Right hindlimb (tissue), 1 donor: ENCODE measurements at regions not wholly inside any gene's neighbourhood (a gene's known extent, or its start where the extent isn't known, plus 50 kb on each side); places are given as distances from the start of the nearest gene placed in this dataset.

ENCODE experiments used
- DNase-seq: peaks from one replicate; pipeline ENCODE4 v3.0.0-alpha.2; 2018

- no peak for DNase-seq
Observed at GRCh38 chr3:157794771-157795170, 291.6 kb upstream of the VEPH1 start.

GRCh38 chr3:157793745-157794144 is 290.5 kb upstream of the VEPH1 start:
- DNase-seq = peak; percentile 91

DNA sequence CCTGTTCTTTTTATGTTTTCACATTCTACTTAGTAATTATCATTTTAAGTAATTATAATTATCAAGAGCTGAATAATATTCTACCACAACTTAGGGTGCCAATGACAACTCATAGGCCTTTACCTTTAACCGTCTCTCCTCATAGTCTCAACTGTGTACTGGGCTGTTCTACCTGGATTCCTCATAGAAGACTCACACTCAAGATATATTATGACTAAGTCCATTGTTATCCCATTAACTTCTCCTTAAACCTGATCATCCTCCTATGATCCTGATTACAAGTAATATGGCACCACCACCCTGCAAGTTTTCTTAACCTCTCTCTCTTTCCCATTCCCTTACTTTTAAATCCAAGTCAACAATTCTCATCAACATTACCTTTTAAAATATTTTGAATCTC is 285.9 kb upstream of the VEPH1 start:
- no peak for DNase-seq

GRCh38 chr3:157786618-157787017 is 283.4 kb upstream of the VEPH1 start:
- peak; percentile 30 for DNase-seq

GRCh38 chr3:157786211-157786610 is 283.0 kb upstream of the VEPH1 start:
- DNase-seq = peak; percentile 26

DNA sequence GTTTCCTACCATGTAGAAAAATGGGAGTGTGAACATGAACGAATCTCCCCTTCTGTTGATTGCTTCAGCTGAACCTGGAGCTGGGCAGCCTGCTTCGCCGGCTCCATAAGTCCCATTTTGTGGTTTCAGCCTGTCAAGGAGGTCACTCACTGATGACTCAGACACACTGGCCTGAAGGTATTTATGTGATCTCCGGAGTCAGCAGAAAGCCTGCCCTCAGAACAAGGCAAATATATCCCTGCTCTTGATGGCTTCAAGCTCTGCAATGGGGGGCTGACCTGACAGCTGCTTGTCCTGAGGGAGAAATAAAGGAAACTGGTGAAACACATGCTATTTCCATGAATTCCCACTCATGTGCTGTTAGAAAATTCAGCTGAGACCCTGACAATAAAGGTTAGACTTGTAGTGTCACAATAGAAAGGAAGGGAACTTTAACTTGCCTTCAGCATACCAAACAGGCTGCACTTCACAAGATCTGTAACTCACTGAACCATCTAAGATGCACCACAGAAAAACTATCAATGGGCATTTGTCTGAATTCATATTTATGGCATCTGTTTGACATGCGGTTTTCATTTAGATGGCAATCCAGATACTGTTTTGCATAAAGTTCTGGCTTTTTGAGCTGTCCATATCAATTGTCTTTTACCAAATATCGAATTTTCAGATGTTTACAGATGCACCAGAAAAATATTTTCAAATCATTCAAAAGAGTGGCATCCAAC is 282.0 kb upstream of the VEPH1 start:
- peak; percentile 30 for DNase-seq

DNA sequence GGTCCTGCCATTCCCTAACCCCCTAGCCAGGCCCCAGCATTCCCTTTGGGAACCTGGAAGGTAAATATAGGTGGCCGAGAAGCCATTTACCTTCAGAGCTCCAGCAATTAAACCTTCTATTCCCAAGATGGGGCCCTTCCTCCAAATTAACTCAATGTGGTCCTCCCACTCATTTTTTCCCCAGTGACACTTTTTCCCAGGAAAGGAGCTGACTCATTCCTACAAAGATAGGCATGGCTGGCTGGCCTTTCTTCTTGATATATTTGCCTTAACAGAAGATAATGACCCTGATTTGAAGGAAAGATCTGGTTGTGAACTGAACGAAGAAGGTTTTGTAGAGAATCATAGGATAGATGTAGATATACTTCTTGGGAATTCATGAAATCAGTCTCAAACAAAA is 279.0 kb upstream of the VEPH1 start:
- no peak for DNase-seq

GRCh38 chr3:157776861-157777260 is 273.6 kb upstream of the VEPH1 start:
- no peak for DNase-seq

- DNase-seq = no peak
Observed at GRCh38 chr3:157775446-157775845, 272.2 kb upstream of the VEPH1 start.

DNA sequence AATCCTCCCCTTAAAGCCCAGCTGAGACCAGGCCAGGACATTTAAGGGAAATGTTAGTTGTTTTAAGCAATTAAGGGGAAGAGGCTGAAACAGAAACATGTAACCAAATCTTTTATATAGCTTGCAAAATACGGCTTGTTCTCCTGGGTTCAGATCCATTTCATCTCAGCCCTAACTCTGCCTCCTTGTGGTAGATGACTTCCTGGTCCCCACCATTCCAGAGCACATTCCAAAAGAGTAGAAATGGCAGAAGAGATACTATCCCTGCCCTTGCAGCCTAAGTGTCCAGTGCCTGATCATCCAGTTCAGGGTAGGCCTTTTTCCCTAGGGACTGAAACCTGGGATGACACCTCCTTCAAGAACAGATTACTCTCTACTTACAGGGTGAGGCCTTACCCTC is 266.2 kb upstream of the VEPH1 start:
- DNase-seq = no peak

DNA sequence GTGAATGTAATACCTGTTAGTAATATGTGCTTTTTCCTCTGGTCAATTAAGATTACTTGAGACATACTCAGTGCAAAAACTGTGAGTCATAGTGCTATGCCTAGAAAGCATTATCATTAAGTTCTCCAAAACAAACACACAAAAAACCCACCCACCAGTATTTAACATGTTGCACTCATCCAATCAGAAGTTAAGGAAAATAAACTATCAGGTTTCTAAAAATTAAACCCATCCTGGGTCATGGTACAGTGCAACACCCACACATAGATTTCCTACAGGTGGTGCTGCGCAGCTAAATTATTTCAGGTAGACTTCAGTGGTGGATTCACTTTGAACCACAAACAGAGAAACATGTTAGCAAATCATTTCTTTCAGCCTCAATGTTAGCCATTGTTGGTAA is 264.4 kb upstream of the VEPH1 start:
- DNase-seq = no peak

GRCh38 chr3:157763644-157764043 is 260.4 kb upstream of the VEPH1 start:
- DNase-seq = no peak

GRCh38 chr3:157759311-157759710 is 256.1 kb upstream of the VEPH1 start:
- no peak for DNase-seq

DNA sequence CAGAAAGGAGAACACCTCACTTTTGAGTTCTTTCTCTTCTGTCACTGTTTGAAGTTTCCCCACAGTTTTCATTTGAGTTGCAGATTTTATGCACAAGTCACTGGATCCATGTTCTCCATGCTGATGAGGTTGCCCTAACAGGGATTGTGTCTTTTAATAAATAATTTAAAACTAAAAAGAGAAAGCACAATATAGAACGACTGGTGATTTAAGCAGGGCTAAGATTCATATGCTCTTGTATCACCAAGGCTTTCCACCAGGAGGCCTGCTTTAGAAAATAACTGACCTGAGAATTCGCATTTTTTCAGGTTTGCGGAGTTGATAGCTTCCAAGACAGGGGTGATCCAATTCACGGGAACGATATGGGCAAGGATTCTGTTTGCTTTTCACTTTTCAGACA is 252.0 kb upstream of the VEPH1 start:
- no peak for DNase-seq

GRCh38 chr3:157754451-157754850 is 251.2 kb upstream of the VEPH1 start:
- DNase-seq = no peak

GRCh38 chr3:157753787-157754136 is 250.5 kb upstream of the VEPH1 start:
- DNase-seq = no peak

DNA sequence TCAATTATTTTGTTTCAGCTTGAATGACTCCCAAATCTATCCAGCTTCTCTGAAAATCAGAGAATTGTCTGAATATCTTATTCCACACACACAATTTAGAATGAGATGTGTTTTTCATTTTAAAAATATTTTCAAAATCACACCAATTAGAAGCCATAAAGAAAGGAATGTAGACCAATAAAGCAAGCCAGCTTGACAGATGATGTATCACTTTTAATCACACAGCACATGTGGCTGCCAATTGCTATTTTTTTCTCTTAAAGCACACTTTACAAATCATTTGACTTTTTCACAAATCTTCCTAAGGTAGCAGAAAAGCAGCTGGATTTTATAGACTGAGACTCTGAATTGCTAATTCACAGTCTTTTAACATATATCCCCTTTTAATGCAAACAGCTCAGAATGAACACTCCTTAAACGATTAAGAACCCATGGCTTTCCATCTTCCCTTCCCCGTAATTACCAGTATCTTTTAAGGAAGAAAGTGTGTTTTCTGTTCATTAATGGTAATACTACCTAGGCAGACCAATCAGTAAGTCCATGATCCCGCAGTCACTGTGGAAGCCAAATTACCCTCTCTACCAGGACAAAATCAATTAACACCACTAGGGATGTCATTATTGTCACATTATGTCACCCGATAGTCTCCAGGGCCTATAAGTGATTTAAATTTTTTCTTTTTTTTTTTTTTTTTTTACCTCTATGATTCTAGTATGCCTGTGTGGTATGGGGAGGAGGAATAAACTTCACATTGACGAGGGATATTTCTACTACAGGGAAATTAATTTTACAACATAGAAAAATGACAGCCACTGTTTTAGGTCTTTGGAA is 250.0 kb upstream of the VEPH1 start:
- DNase-seq = no peak

GRCh38 chr3:157752554-157752953 is 249.3 kb upstream of the VEPH1 start:
- DNase-seq = no peak

GRCh38 chr3:157751386-157751785 is 248.2 kb upstream of the VEPH1 start:
- DNase-seq = no peak

DNA sequence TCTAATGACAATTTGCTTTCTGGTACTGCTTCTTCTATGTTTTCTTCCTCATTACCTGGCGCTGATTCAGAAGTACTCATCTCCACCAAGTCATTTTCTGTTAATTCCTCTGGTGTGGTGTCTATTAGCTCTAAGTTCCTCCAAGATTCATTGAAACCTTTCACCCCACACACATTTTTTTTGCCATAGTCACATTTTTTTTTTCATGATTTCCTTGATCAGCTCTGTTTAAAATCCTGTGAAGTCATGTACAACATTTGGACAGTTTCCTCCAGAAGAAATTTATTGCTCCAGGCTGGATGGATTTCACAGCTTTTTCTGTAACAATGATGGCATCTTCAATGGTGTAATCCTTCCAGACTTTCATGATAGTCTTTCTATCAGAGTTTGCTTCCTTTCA is 243.2 kb upstream of the VEPH1 start:
- DNase-seq = no peak

GRCh38 chr3:157741607-157742006 is 238.4 kb upstream of the VEPH1 start:
- DNase-seq = no peak

- DNase-seq = no peak
Observed at GRCh38 chr3:157738441-157738840, 235.2 kb upstream of the VEPH1 start.

- no peak for DNase-seq
Observed at GRCh38 chr3:157718800-157719199, 215.6 kb upstream of the VEPH1 start.

GRCh38 chr3:157713101-157713500 is 209.9 kb upstream of the VEPH1 start:
- no peak for DNase-seq

GRCh38 chr3:157705258-157705657 is 202.0 kb upstream of the VEPH1 start:
- DNase-seq = no peak
